CD4-positive, alpha-beta T cell treated with Interleukin-12 subunit alpha and Interleukin-12 subunit beta, for 1 hour (primary cell): ENCODE measurements at regions not wholly inside any gene's neighbourhood (a gene's known extent, or its start where the extent isn't known, plus 50 kb on each side); places are given as distances from the start of the nearest gene placed in this dataset.

Source experiments
- DNase-seq: peaks from one replicate; pipeline ENCODE4 v3.0.0-alpha.2; 2020

- DNase-seq: no peak
Observed at GRCh38 chrX:148371291-148371690, 129.1 kb upstream of the AFF2 start.

- DNase-seq: no peak
Observed at GRCh38 chrX:148372925-148373324, 127.5 kb upstream of the AFF2 start.

GRCh38 chrX:148376342-148376741 lies 124.1 kb upstream of the AFF2 start:
- no peak for DNase-seq

GRCh38 chrX:148380107-148380506 lies 120.3 kb upstream of the AFF2 start:
- DNase-seq: peak; percentile 4

- DNase-seq: peak; percentile 63
Observed at GRCh38 chrX:148380650-148381561, 119.5 kb upstream of the AFF2 start.

GRCh38 chrX:148381603-148382002 lies 118.8 kb upstream of the AFF2 start:
- peak; percentile 6 for DNase-seq

GRCh38 chrX:148382983-148383382 lies 117.4 kb upstream of the AFF2 start:
- DNase-seq: no peak

- DNase-seq: no peak
Observed at GRCh38 chrX:148385471-148385870, 114.9 kb upstream of the AFF2 start.

- DNase-seq: no peak
Observed at GRCh38 chrX:148389629-148390028, 110.8 kb upstream of the AFF2 start.

- no peak for DNase-seq
Observed at GRCh38 chrX:148412006-148412405, 88.4 kb upstream of the AFF2 start.

- DNase-seq: no peak
Observed at GRCh38 chrX:148416142-148416541, 84.3 kb upstream of the AFF2 start.

GRCh38 chrX:148416931-148417330 lies 83.5 kb upstream of the AFF2 start:
- DNase-seq: no peak

GRCh38 chrX:148417934-148418333 lies 82.5 kb upstream of the AFF2 start:
- no peak for DNase-seq

- DNase-seq: no peak
Observed at GRCh38 chrX:148422526-148422925, 77.9 kb upstream of the AFF2 start.

GRCh38 chrX:148424570-148424969 lies 75.8 kb upstream of the AFF2 start:
- DNase-seq: no peak

- no peak for DNase-seq
Observed at GRCh38 chrX:148426467-148426866, 74.0 kb upstream of the AFF2 start.

- no peak for DNase-seq
Observed at GRCh38 chrX:148441387-148441786, 59.0 kb upstream of the AFF2 start.

GRCh38 chrX:148443216-148443615 lies 57.2 kb upstream of the AFF2 start:
- no peak for DNase-seq

GRCh38 chrX:148448686-148449085 lies 51.7 kb upstream of the AFF2 start:
- DNase-seq: no peak
